GM12878 (cell line): ENCODE measurements at regions not wholly inside any gene's neighbourhood (a gene's known extent, or its start where the extent isn't known, plus 50 kb on each side); places are given as distances from the start of the nearest gene placed in this dataset.

Source experiments
- ATAC-seq: fragments of 200-7000 bp; cut with Tn5 transposase; 3 replicates; pipeline ENCODE4 v1.9.1; 2020; ENCODE audit warnings: mild to moderate bottlenecking, moderate library complexity
- BruUV-seq: library from RNA; stranded (reverse); fragments of 400-500 nt; replicated peaks from 2 replicates; lab custom pipeline; 2021; lab: Mats Ljungman, UMichigan
- CTCF ChIA-PET: fragments of 300-600 bp; sonication (Branson Sonifier 250); formaldehyde crosslinking; extraction: SDS; loops from one replicate; lab custom pipeline; 2021; ENCODE audit warnings: inconsistent platforms; lab: Yijun Ruan, JAX
- POLR2A ChIA-PET: fragments of 350-600 bp; formaldehyde crosslinking; extraction: SDS; loops from one replicate; lab custom pipeline; 2021; ENCODE audit warnings: inconsistent platforms; lab: Charles Lee
- RAD21 ChIA-PET: fragments of 300-600 bp; sonication (Branson Sonifier 250); formaldehyde crosslinking; loops from one replicate; lab custom pipeline; 2023; ENCODE audit warnings: antibody characterized with exemption; ENCODE audit not compliant: unreplicated experiment; lab: Charles Lee
- SMC1A ChIA-PET: fragments of 300-600 bp; sonication (Branson Sonifier 250); formaldehyde crosslinking; loops from one replicate; lab custom pipeline; 2023; ENCODE audit not compliant: unreplicated experiment, uncharacterized antibody; lab: Charles Lee
- DNase-seq: peaks from one replicate; pipeline ENCODE4 v3.0.0-alpha.2; 2011; ENCODE audit warnings: low read depth, low spot score
- FAIRE-seq: peaks from 3 replicates; lab custom pipeline; 2011; peaks lifted over from hg19 to GRCh38; lab: Jason Lieb, UNC
- H2AFZ ChIP-seq: 2 replicates; pipeline ENCODE4 v1.6.0; 2011; ENCODE audit warnings: low read depth, low read length, control low read depth; ENCODE audit not compliant: control insufficient read depth
- H3K27ac ChIP-seq: 2 replicates; pipeline ENCODE4 v1.5.1; 2011; ENCODE audit warnings: control low read depth; ENCODE audit not compliant: control insufficient read depth, insufficient read depth
- H3K27me3 ChIP-seq, 2 experiments: replicated peaks in 1 of 2; 2 replicates each; pipeline versions ENCODE4 v1.6.0 to v1.6.1; 2011; ENCODE audit warnings: low read length in 1 of 2; ENCODE audit not compliant: control insufficient read depth in 2 of 2, insufficient read depth in 2 of 2
- H3K36me3 ChIP-seq, 2 experiments: 2 replicates each; pipeline ENCODE4 v1.5.1; 2011; ENCODE audit warnings: low read length in 1 of 2; ENCODE audit not compliant: control insufficient read depth in 2 of 2, insufficient read depth in 2 of 2
- H3K4me1 ChIP-seq: 2 replicates; pipeline ENCODE4 v1.6.1; 2011; ENCODE audit warnings: mild to moderate bottlenecking, low read length, moderate library complexity, mixed read lengths; ENCODE audit not compliant: control insufficient read depth, insufficient read depth
- H3K4me2 ChIP-seq: 2 replicates; pipeline ENCODE4 v1.6.0; 2011; ENCODE audit warnings: control low read depth; ENCODE audit not compliant: control insufficient read depth, insufficient read depth
- H3K4me3 ChIP-seq: fragments of 200-600 bp; sonication (generic); 2 replicates; pipeline ENCODE4 v1.5.1; 2016
- H3K79me2 ChIP-seq: 2 replicates; pipeline ENCODE4 v1.6.0; 2011; ENCODE audit warnings: low read length; ENCODE audit not compliant: control insufficient read depth, insufficient read depth
- H3K9ac ChIP-seq: 2 replicates; pipeline ENCODE4 v1.8.0; 2011; ENCODE audit warnings: low read length, control low read depth, mixed read lengths; ENCODE audit not compliant: control insufficient read depth, insufficient read depth
- H3K9me3 ChIP-seq: replicated peaks from 3 replicates; pipeline ENCODE4 v1.5.1; 2011; ENCODE audit warnings: mild to moderate bottlenecking, low read length; ENCODE audit not compliant: control insufficient read depth, insufficient read depth
- H4K20me1 ChIP-seq: 2 replicates; pipeline ENCODE4 v1.6.0; 2011; ENCODE audit not compliant: control insufficient read depth, insufficient read depth
- BACH1 ChIP-seq: fragments of 450-650 bp; IDR thresholded peaks from 2 replicates; pipeline ENCODE4 v1.6.1; 2017; ENCODE audit warnings: mild to moderate bottlenecking, borderline replicate concordance
- CBFB ChIP-seq: IDR thresholded peaks from 2 replicates; pipeline ENCODE4 v1.6.1; 2016; ENCODE audit warnings: antibody characterized with exemption, low read depth
- CBX3 ChIP-seq: fragments of 200-600 bp; sonication (generic); IDR thresholded peaks from 2 replicates; pipeline ENCODE4 v1.6.1; 2016; ENCODE audit warnings: low read depth, borderline replicate concordance
- CEBPB ChIP-seq, 2 experiments: fragments of 150-350 bp in 1 of 2; IDR thresholded peaks; 2 replicates each; pipeline ENCODE4 v1.6.1; 2012 to 2014; ENCODE audit warnings: low read depth in 2 of 2, low read length in 2 of 2, borderline replicate concordance in 1 of 2, inconsistent platforms in 1 of 2
- CTCF ChIP-seq, 3 experiments: IDR thresholded peaks in 2 of 3; conservative IDR thresholded peaks in 1 of 3; 2 replicates each; pipeline ENCODE4 v1.5.1; 2011; ENCODE audit warnings: low read depth in 3 of 3, low read length in 3 of 3, mild to moderate bottlenecking in 3 of 3, control low read depth in 2 of 3, moderate library complexity in 2 of 3, inconsistent platforms in 1 of 3, mixed read lengths in 1 of 3; ENCODE audit not compliant: control insufficient read depth in 2 of 3, insufficient read depth in 1 of 3; ENCODE audit errors: extremely low read depth in 1 of 3
- DPF2 ChIP-seq: fragments of 450-650 bp; IDR thresholded peaks from 2 replicates; pipeline ENCODE4 v1.6.1; 2017; ENCODE audit warnings: mild to moderate bottlenecking
- FOS ChIP-seq: IDR thresholded peaks from 3 replicates; pipeline ENCODE4 v1.6.1; 2011; ENCODE audit warnings: borderline replicate concordance; ENCODE audit not compliant: insufficient read length; ENCODE audit errors: extremely low read depth
- MEF2A ChIP-seq: IDR thresholded peaks from 2 replicates; pipeline ENCODE4 v1.6.1; 2011; ENCODE audit warnings: low read depth, mild to moderate bottlenecking, low read length, moderate library complexity; ENCODE audit not compliant: insufficient read depth
- POLR2AphosphoS2 ChIP-seq: IDR thresholded peaks from 2 replicates; pipeline ENCODE4 v1.6.1; 2011; ENCODE audit warnings: low read depth, mild to moderate bottlenecking, low read length, improper control_type of control experiment, moderate library complexity
- POU2F2 ChIP-seq: IDR thresholded peaks from 3 replicates; pipeline ENCODE4 v1.6.1; 2011; ENCODE audit warnings: low read depth, mild to moderate bottlenecking, low read length, borderline replicate concordance
- RELB ChIP-seq: fragments of 450-650 bp; IDR thresholded peaks from 2 replicates; pipeline ENCODE4 v1.6.1; 2017; ENCODE audit warnings: low read depth, mild to moderate bottlenecking, moderate library complexity
- SUZ12 ChIP-seq: fragments of 200-600 bp; sonication (generic); IDR thresholded peaks from one replicate; pipeline ENCODE4 v1.6.1; 2018; ENCODE audit warnings: antibody characterized with exemption, mild to moderate bottlenecking; ENCODE audit not compliant: unreplicated experiment
- WGBS: methylation state at CpG from one replicate; pipeline ENCODE4 v1.1.6; 2016; ENCODE audit warnings: low lambda C conversion rate; ENCODE audit not compliant: insufficient replicate concordance, insufficient coverage; ENCODE audit errors: missing lambda C conversion rate; 5-methylcytosine and 5-hydroxymethylcytosine counted together
- in situ Hi-C: fragments of 300-500 bp; cut with MboI; formaldehyde crosslinking; loops from 9 replicates; pipeline ENCODE4 v1.14.3; 2018; ENCODE audit warnings: mixed read lengths
- intact Hi-C: fragments of 100-400 bp; cut with micrococcal nuclease; formaldehyde crosslinking; loops from one replicate; pipeline ENCODE4 v1.14.2; 2022; ENCODE audit not compliant: unreplicated experiment
- TF ChIP-seq, protein P1 (sequence below): IDR thresholded peaks from 2 replicates; pipeline ENCODE4 v1.6.1; 2011; ENCODE audit warnings: low read depth, mild to moderate bottlenecking, low read length, moderate library complexity, borderline replicate concordance; ENCODE audit errors: extremely low read depth
- TF ChIP-seq, protein P2 (sequence below): fragments of 450-650 bp; IDR thresholded peaks from 2 replicates; pipeline ENCODE4 v1.6.1; 2017; ENCODE audit warnings: mild to moderate bottlenecking, moderate library complexity

- no peak for TF ChIP-seq CTCF (IDR thresholded peaks at IDR 0.05 in 2 of 3, conservative IDR thresholded peaks at IDR 0.05 in 1 of 3; ENCODE audit: control insufficient read depth in 2 of 3, extremely low read depth in 1 of 3, insufficient read depth in 1 of 3, low read depth in 3 of 3, low read length in 3 of 3)
- TF ChIP-seq, protein P1, sequence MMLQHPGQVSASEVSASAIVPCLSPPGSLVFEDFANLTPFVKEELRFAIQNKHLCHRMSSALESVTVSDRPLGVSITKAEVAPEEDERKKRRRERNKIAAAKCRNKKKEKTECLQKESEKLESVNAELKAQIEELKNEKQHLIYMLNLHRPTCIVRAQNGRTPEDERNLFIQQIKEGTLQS: no peak
- TF ChIP-seq SUZ12: no peak
- no peak for TF ChIP-seq BACH1
Measured at GRCh38 chr2:167832868-167833287, 414.5 kb downstream of the STK39 start (continued).

- intact Hi-C loops: no loop called here
- ATAC-seq: no peak
Measured at GRCh38 chr2:167827352-167828097, 419.9 kb downstream of the STK39 start.

More at GRCh38 chr2:167827352-167828097, 419.9 kb downstream of the STK39 start:
- Histone ChIP-seq H3K9ac (no peak overlapping the region), H3K27ac (no peak overlapping the region), H3K4me2 (no peak overlapping the region), H3K4me1 (no peaks in the 10 kb centered on the region), H2AFZ (no peak overlapping the region), H3K79me2 (no peaks in the 10 kb centered on the region), H3K4me3 (no peak overlapping the region)
- ChIA-PET SMC1A (no interaction called here), POLR2A (no interaction called here), RAD21 (no interaction called here)
- TF ChIP-seq FOS: no peak
- no peak for TF ChIP-seq DPF2
- TF ChIP-seq, protein P2, sequence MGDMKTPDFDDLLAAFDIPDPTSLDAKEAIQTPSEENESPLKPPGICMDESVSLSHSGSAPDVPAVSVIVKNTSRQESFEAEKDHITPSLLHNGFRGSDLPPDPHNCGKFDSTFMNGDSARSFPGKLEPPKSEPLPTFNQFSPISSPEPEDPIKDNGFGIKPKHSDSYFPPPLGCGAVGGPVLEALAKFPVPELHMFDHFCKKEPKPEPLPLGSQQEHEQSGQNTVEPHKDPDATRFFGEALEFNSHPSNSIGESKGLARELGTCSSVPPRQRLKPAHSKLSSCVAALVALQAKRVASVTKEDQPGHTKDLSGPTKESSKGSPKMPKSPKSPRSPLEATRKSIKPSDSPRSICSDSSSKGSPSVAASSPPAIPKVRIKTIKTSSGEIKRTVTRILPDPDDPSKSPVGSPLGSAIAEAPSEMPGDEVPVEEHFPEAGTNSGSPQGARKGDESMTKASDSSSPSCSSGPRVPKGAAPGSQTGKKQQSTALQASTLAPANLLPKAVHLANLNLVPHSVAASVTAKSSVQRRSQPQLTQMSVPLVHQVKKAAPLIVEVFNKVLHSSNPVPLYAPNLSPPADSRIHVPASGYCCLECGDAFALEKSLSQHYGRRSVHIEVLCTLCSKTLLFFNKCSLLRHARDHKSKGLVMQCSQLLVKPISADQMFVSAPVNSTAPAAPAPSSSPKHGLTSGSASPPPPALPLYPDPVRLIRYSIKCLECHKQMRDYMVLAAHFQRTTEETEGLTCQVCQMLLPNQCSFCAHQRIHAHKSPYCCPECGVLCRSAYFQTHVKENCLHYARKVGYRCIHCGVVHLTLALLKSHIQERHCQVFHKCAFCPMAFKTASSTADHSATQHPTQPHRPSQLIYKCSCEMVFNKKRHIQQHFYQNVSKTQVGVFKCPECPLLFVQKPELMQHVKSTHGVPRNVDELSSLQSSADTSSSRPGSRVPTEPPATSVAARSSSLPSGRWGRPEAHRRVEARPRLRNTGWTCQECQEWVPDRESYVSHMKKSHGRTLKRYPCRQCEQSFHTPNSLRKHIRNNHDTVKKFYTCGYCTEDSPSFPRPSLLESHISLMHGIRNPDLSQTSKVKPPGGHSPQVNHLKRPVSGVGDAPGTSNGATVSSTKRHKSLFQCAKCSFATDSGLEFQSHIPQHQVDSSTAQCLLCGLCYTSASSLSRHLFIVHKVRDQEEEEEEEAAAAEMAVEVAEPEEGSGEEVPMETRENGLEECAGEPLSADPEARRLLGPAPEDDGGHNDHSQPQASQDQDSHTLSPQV: no peak
- TF ChIP-seq RELB: no peak
- TF ChIP-seq CEBPB (IDR thresholded peaks at IDR 0.05; ENCODE audit: borderline replicate concordance in 1 of 2, low read depth in 2 of 2, low read length in 2 of 2): no peak
- TF ChIP-seq POU2F2: no peak
- no peak for TF ChIP-seq CBFB
- TF ChIP-seq MEF2A: no peak
- no peak for TF ChIP-seq POLR2AphosphoS2
- TF ChIP-seq CBX3: no peak
- TF ChIP-seq, all 136 proteins: peak for 0
- FAIRE-seq: no peak
- no TSS peak for BruUV-seq
- CTCF ChIA-PET: no interaction called here
- in situ Hi-C loops: no loop called here
- peaks cover 0 to 2% of the 10 kb centered on the region in 2 experiments; a peak in 1 of 4 replicates for H3K27me3 ChIP-seq
- no peaks in the 10 kb centered on the region for H3K36me3 ChIP-seq
- no peaks in the 10 kb centered on the region for H4K20me1 ChIP-seq
- no peak for DNase-seq
- H3K9me3 ChIP-seq: no peaks in the 10 kb centered on the region
- 4% methylated on average over 10 of the region's 10 CpGs for WGBS
